ENCODE measurements at regions not wholly inside any gene's neighbourhood (a gene's known extent, or its start where the extent isn't known, plus 50 kb on each side); places are given as distances from the start of the nearest gene placed in this dataset.

- Histone ChIP-seq H3K9me2 (replicated peaks; ENCODE audit: low read length) (no peaks in the 10 kb centered on the region), H3K27me3 (ENCODE audit: low read length) (no peaks in the 10 kb centered on the region), H3F3A (ENCODE audit: low read length, unreplicated experiment) (no peaks in the 10 kb centered on the region), H3K9me3 (ENCODE audit: low read length) (no peaks in the 10 kb centered on the region), H3K4me1 (ENCODE audit: insufficient read depth, low read length) (peaks cover 8% of the 10 kb centered on the region; the same call in 1 of the 2 replicates), H3K36me3 (ENCODE audit: low read depth, low read length) (no peaks in the 10 kb centered on the region), H3K27ac (ENCODE audit: low read length) (no peak overlapping the region), H4K20me1 (ENCODE audit: low read length) (no peaks in the 10 kb centered on the region), H3K79me2 (ENCODE audit: low read length) (no peaks in the 10 kb centered on the region), H3K4me3 (ENCODE audit: low read length) (no peak overlapping the region), H3K9ac (ENCODE audit: low read length) (no peak overlapping the region), H2AFZ (ENCODE audit: low read length) (no peak overlapping the region), H3K4me2 (ENCODE audit: low read length) (no peak overlapping the region)
- DNase-seq (no peak), ATAC-seq (no peak)
- ChIA-PET POLR2A (ENCODE audit: unreplicated experiment) (no interaction called here), CTCF (no interaction called here)
- no TSS peak for BruUV-seq (replicated peaks)
- TF ChIP-seq EZH2phosphoT487 (IDR thresholded peaks at IDR 0.05; ENCODE audit: borderline replicate concordance, low read length) = no peak
- no peak for TF ChIP-seq CTCF (conservative IDR thresholded peaks at IDR 0.05; ENCODE audit: low read depth, low read length)
- TF ChIP-seq EZH2 (IDR thresholded peaks at IDR 0.05; ENCODE audit: low read length, unreplicated experiment) = no peak
- intact Hi-C loops (cut with micrococcal nuclease) = no loop called here
Observed at GRCh38 chrX:39709364-39709763, 388.4 kb downstream of the BCOR start.

GRCh38 chrX:39709812-39710211, 387.9 kb downstream of the BCOR start:
- no peak overlapping the region for H2AFZ ChIP-seq (ENCODE audit: low read length)
- POLR2A ChIA-PET (ENCODE audit: unreplicated experiment) = no interaction called here
- CTCF ChIA-PET = no interaction called here
- H3K4me1 ChIP-seq (ENCODE audit: insufficient read depth, low read length) = peaks cover 8% of the 10 kb centered on the region; the same call in 1 of the 2 replicates
- H3K9me2 ChIP-seq (replicated peaks; ENCODE audit: low read length) = no peaks in the 10 kb centered on the region
- no peak for DNase-seq
- no peak overlapping the region for H3K4me3 ChIP-seq (ENCODE audit: low read length)
- no peak overlapping the region for H3K27ac ChIP-seq (ENCODE audit: low read length)
- no peaks in the 10 kb centered on the region for H3K9me3 ChIP-seq (ENCODE audit: low read length)
- no peaks in the 10 kb centered on the region for H3K27me3 ChIP-seq (ENCODE audit: low read length)
- H3F3A ChIP-seq (ENCODE audit: low read length, unreplicated experiment) = no peaks in the 10 kb centered on the region
- no peak for ATAC-seq
- H4K20me1 ChIP-seq (ENCODE audit: low read length) = no peaks in the 10 kb centered on the region
- BruUV-seq (replicated peaks) = no TSS peak
- H3K9ac ChIP-seq (ENCODE audit: low read length) = no peak overlapping the region
- H3K4me2 ChIP-seq (ENCODE audit: low read length) = no peak overlapping the region
- no peaks in the 10 kb centered on the region for H3K79me2 ChIP-seq (ENCODE audit: low read length)
- TF ChIP-seq EZH2phosphoT487 (IDR thresholded peaks at IDR 0.05; ENCODE audit: borderline replicate concordance, low read length) (no peak), CTCF (conservative IDR thresholded peaks at IDR 0.05; ENCODE audit: low read depth, low read length) (no peak)
- intact Hi-C loops (cut with micrococcal nuclease) = no loop called here
- no peaks in the 10 kb centered on the region for H3K36me3 ChIP-seq (ENCODE audit: low read depth, low read length)

- Histone ChIP-seq H3K9me3 (ENCODE audit: low read length) (no peaks in the 10 kb centered on the region), H3K36me3 (ENCODE audit: low read depth, low read length) (no peaks in the 10 kb centered on the region), H2AFZ (ENCODE audit: low read length) (no peak overlapping the region), H3F3A (ENCODE audit: low read length, unreplicated experiment) (no peaks in the 10 kb centered on the region), H3K79me2 (ENCODE audit: low read length) (no peaks in the 10 kb centered on the region), H3K27ac (ENCODE audit: low read length) (no peak overlapping the region), H3K4me1 (ENCODE audit: insufficient read depth, low read length) (no peaks in the 10 kb centered on the region; the same call in 1 of the 2 replicates), H3K9me2 (replicated peaks; ENCODE audit: low read length) (no peaks in the 10 kb centered on the region), H3K4me3 (ENCODE audit: low read length) (no peak overlapping the region), H4K20me1 (ENCODE audit: low read length) (no peaks in the 10 kb centered on the region), H3K9ac (ENCODE audit: low read length) (no peak overlapping the region), H3K4me2 (ENCODE audit: low read length) (no peak overlapping the region), H3K27me3 (ENCODE audit: low read length) (no peaks in the 10 kb centered on the region)
- ATAC-seq = no peak
- TF ChIP-seq EZH2 (IDR thresholded peaks at IDR 0.05; ENCODE audit: low read length, unreplicated experiment) = no peak
- TF ChIP-seq CTCF (conservative IDR thresholded peaks at IDR 0.05; ENCODE audit: low read depth, low read length) = no peak
- TF ChIP-seq EZH2phosphoT487 (IDR thresholded peaks at IDR 0.05; ENCODE audit: borderline replicate concordance, low read length) = no peak
- POLR2A ChIA-PET (ENCODE audit: unreplicated experiment) = no interaction called here
- no peak for DNase-seq
- CTCF ChIA-PET = no interaction called here
- BruUV-seq (replicated peaks) = no TSS peak
- intact Hi-C loops (cut with micrococcal nuclease) = no loop called here
Observed at GRCh38 chrX:39710776-39711175, 387.0 kb downstream of the BCOR start.
